Mammary epithelial cell (primary cell): ENCODE measurements at regions not wholly inside any gene's neighbourhood (a gene's known extent, or its start where the extent isn't known, plus 50 kb on each side); places are given as distances from the start of the nearest gene placed in this dataset.

Experiments
- EZH2 ChIP-seq: IDR thresholded peaks from 2 replicates; pipeline ENCODE4 v1.6.1; 2012; ENCODE audit warnings: low read length, inconsistent platforms, borderline replicate concordance
- TF ChIP-seq, protein P1 (sequence below), 2 donors: IDR thresholded peaks in 1 of 2; conservative IDR thresholded peaks in 1 of 2; 2 replicates each; pipeline ENCODE4 v1.5.1; 2011 to 2012; ENCODE audit warnings: inconsistent platforms in 2 of 2, low read length in 2 of 2, mild to moderate bottlenecking in 2 of 2, control low read depth in 1 of 2, low read depth in 1 of 2; ENCODE audit not compliant: insufficient read depth in 1 of 2; ENCODE audit errors: extremely low read depth in 1 of 2

- TF ChIP-seq, protein P1, sequence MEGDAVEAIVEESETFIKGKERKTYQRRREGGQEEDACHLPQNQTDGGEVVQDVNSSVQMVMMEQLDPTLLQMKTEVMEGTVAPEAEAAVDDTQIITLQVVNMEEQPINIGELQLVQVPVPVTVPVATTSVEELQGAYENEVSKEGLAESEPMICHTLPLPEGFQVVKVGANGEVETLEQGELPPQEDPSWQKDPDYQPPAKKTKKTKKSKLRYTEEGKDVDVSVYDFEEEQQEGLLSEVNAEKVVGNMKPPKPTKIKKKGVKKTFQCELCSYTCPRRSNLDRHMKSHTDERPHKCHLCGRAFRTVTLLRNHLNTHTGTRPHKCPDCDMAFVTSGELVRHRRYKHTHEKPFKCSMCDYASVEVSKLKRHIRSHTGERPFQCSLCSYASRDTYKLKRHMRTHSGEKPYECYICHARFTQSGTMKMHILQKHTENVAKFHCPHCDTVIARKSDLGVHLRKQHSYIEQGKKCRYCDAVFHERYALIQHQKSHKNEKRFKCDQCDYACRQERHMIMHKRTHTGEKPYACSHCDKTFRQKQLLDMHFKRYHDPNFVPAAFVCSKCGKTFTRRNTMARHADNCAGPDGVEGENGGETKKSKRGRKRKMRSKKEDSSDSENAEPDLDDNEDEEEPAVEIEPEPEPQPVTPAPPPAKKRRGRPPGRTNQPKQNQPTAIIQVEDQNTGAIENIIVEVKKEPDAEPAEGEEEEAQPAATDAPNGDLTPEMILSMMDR (conservative IDR thresholded peaks at IDR 0.05 in 1 of 2, IDR thresholded peaks at IDR 0.05 in 1 of 2; ENCODE audit: extremely low read depth in 1 of 2, insufficient read depth in 1 of 2, low read depth in 1 of 2, low read length in 2 of 2) = no peak
- TF ChIP-seq EZH2 = no peak
Observed at GRCh38 chr5:166014256-166014655, 2277.2 kb upstream of the WWC1 start.
